GM19372 (cell line): ENCODE measurements at regions not wholly inside any gene's neighbourhood (a gene's known extent, or its start where the extent isn't known, plus 50 kb on each side); places are given as distances from the start of the nearest gene placed in this dataset.

Source experiments
- ATAC-seq: cut with Tn5 transposase; IDR thresholded peaks from one replicate; pipeline ENCODE4 v1.9.1; 2021; ENCODE audit warnings: mild to moderate bottlenecking, low read depth, moderate library complexity; ENCODE audit not compliant: unreplicated experiment

DNA sequence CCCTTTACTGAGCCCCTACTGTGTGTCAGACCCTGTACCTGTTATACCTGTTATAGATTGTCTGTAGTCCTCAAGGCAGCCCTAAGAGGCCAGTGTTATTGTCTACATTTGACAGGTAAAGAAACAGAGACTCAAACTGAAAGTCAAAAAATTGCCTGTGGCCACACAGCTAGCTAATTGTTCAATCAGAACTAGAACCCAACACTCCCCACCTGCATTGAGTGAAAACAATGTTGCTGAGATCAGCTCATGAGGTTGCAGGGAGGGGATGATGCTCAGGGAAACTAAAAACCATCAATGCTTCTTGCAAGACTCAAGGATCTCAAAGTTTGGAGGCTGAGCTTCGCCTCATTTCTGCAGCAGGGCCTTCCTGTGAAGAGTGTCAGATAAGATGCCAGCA lies 109.5 kb upstream of the LMO4 start:
- ATAC-seq: no peak

DNA sequence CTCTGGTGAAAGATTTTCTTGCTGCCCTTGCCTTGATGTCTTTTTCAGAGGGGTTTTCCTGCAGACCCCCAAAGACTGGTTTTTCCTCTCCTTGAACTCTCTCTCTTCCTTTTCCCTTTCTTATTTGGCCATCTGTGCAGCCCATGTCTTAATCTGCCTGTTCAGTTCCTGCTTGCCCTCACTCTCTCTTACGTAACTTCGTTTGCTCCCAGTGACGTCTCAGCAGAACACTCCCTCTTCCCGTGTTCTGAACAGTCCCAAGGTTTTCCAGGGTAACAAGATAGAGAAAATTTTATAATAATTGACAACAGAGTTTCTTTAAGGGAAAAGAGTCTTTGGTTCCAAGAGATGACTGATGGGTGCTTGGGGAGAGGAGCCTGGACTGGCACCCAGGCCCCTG lies 109.1 kb upstream of the LMO4 start:
- no peak for ATAC-seq

GRCh38 chr1:87220993-87221392 lies 107.7 kb upstream of the LMO4 start:
- no peak for ATAC-seq

DNA sequence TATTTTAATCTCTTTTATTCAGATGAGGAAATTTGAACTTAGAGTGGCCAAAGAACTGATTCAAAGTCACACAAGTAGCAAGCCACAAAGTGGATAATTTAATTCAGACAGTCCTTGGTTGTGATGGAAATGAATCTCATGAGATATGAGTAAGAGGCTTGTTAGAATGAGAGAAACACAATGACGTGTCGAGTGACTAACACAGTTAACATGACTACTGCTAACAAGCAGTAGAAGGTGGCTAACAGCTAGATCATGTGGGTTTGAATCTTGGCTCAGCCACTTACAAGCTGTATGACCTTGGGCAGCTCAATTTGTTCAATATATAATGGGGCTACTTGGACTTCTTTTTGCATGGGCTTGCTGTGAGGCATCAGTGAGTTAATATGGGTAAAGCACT lies 104.5 kb upstream of the LMO4 start:
- ATAC-seq: no peak

DNA sequence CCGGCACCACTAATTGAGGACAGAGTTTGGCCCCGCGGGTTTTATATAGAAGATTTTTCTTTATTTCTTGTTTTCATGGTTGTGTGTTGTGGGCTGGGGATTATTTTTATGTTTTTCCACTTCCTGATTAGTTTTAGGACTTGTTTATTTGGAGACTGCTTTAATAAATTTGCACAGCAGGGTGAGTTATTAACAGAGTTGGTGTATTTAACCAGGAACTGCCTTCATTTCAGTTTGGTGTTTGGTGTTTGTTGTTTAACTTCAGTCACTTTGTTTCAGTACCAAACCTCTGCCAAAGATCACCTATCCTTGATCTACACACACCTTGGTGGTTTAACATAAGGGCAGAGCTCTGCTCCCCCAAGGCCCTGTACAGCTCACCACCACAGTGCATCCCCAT lies 103.5 kb upstream of the LMO4 start:
- ATAC-seq: no peak

GRCh38 chr1:87226341-87226760 lies 102.3 kb upstream of the LMO4 start:
- ATAC-seq: no peak

GRCh38 chr1:87227651-87228050 lies 101.0 kb upstream of the LMO4 start:
- ATAC-seq: no peak

DNA sequence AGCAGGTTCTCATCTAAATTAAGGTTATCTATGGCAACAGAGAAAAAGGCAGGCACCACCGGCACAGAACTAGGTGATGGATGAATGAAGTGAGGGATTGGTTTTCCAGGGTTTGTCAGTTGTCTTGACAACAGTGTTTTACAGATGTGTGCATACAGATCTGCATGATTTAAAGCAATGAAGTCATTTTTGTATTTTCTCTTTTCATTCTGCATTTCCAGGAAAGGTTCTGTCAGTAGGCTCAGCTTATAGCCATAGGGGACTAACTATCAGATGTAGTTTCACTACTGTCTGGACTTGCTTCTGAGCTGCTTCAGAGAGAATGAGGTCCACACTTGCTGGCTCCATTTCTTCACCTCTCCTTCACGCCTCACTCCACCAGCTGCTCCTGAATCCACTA lies 98.2 kb upstream of the LMO4 start:
- no peak for ATAC-seq

- ATAC-seq: no peak
Observed at GRCh38 chr1:87231703-87232367, 96.8 kb upstream of the LMO4 start.

- ATAC-seq: no peak
Observed at GRCh38 chr1:87236585-87236984, 92.1 kb upstream of the LMO4 start.

- no peak for ATAC-seq
Observed at GRCh38 chr1:87239997-87240605, 88.6 kb upstream of the LMO4 start.

- no peak for ATAC-seq
Observed at GRCh38 chr1:87240661-87241285, 87.9 kb upstream of the LMO4 start.

- no peak for ATAC-seq
Observed at GRCh38 chr1:87242445-87243185, 86.1 kb upstream of the LMO4 start.

- ATAC-seq: no peak
Observed at GRCh38 chr1:87243573-87243972, 85.1 kb upstream of the LMO4 start.

GRCh38 chr1:87246436-87246835 lies 82.2 kb upstream of the LMO4 start:
- no peak for ATAC-seq

GRCh38 chr1:87249803-87250202 lies 78.9 kb upstream of the LMO4 start:
- ATAC-seq: no peak

DNA sequence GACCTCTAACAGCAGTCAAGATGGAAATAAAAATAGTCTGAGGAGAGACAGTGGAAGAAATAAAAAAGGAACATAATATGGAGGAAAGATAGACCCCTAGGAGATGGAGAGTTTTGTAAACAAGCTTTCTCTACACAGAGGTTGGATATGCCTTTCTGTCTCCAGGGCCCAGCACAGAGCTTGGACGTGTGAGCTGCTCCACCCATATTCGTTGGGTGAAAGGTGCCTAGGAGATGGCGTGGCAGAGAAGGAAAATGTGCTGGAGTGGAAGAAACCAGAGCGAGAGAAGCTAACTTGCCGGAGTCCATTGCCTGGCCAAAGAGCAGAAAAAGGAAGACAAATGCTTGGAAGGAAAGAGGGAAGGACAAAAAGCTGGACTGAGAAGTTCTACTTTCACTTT lies 78.3 kb upstream of the LMO4 start:
- ATAC-seq: no peak

- ATAC-seq: no peak
Observed at GRCh38 chr1:87252406-87252805, 76.3 kb upstream of the LMO4 start.

GRCh38 chr1:87262688-87263087 lies 66.0 kb upstream of the LMO4 start:
- no peak for ATAC-seq

DNA sequence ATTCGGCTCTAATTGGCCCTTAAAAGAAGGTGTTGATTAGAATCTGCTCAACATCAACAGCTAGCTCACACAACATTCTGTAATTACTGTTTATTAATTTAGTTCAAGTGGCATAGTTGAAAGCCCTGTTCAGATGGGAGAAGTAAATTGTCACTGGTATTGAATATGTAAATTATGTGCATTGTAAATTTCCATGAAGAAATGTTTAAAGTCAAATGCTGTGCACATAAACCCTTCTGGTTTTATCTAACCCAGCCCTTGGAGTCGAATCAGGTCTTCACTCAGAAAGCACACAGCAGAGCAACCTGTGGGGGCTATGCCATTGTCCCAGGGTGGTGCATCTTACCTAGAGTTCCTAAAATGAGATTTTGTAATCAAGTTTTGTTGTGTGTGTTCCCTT lies 65.4 kb upstream of the LMO4 start:
- no peak for ATAC-seq

DNA sequence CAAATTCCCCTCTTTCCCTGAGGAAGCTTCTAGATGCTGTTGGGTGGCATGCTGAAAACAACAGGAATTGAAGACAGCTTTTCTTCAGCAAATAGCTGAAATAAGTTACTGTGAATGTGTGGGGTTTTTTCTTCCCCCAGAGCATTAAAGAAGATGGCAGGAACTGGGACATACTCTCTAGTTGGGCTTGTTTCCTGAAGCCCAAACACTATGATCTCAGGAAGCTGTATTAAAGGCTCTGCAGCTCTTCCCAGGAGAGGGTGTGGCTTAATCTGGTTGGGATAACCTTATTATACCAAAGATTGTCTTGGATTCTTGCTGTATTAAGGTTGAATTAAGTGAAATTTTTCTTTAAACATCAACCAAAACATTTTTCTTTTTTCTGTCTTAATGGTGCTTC lies 64.9 kb upstream of the LMO4 start:
- ATAC-seq: no peak
